ENCODE measurements at regions not wholly inside any gene's neighbourhood (a gene's known extent, or its start where the extent isn't known, plus 50 kb on each side); places are given as distances from the start of the nearest gene placed in this dataset.

- TF ChIP-seq ATF2 (CRISPR knock-in tag; IDR thresholded peaks at IDR 0.05; ENCODE audit: borderline replicate concordance, low read depth) (no peak), CTCF (IDR thresholded peaks at IDR 0.05) (no peak), JUN (CRISPR knock-in tag; IDR thresholded peaks at IDR 0.05) (no peak), ATF6 (CRISPR knock-in tag; IDR thresholded peaks at IDR 0.05) (no peak), ZNF425 (CRISPR knock-in tag; conservative IDR thresholded peaks at IDR 0.05) (no peak)
Observed at GRCh38 chr9:99513441-99514112, 291.5 kb downstream of the SEC61B start.

Data from WTC11 (cell line).